K562 (cell line): ENCODE measurements at regions not wholly inside any gene's neighbourhood (a gene's known extent, or its start where the extent isn't known, plus 50 kb on each side); places are given as distances from the start of the nearest gene placed in this dataset.
A peak's percentile ranks its signal among the peaks of the same experiment; 100 is the strongest.

Experiments
- ATF3 ChIP-seq, 2 experiments: fragments of 450-650 bp in 1 of 2; sonication (generic) in 1 of 2; formaldehyde crosslinking in 1 of 2; IDR thresholded peaks in 1 of 2; conservative IDR thresholded peaks in 1 of 2; 2 replicates each; pipeline versions ENCODE4 v1.6.1 to v1.8.1; 2016 to 2023; ENCODE audit warnings: mild to moderate bottlenecking in 2 of 2, moderate library complexity in 2 of 2, inconsistent platforms in 1 of 2, missing genetic modification reagents in 1 of 2
- CC2D1A ChIP-seq: fragments of 450-650 bp; IDR thresholded peaks from 2 replicates; pipeline ENCODE4 v1.6.1; 2017; ENCODE audit warnings: mild to moderate bottlenecking
- CCAR2 ChIP-seq: fragments of 200-400 bp; formaldehyde crosslinking; IDR thresholded peaks from 2 replicates; pipeline ENCODE4 v1.6.1; 2017; ENCODE audit warnings: mild to moderate bottlenecking, low read depth, low read length
- CTCF ChIP-seq, 3 experiments: IDR thresholded peaks in 2 of 3; conservative IDR thresholded peaks in 1 of 3; 2 replicates each; pipeline ENCODE4 v1.5.1; 2011 to 2012; ENCODE audit warnings: low read length in 3 of 3, mild to moderate bottlenecking in 3 of 3, control low read depth in 2 of 3, improper control_type of control experiment in 1 of 3, inconsistent platforms in 1 of 3, low read depth in 1 of 3, mixed read lengths in 1 of 3, moderate library complexity in 1 of 3; ENCODE audit not compliant: insufficient read depth in 2 of 3
- GMEB1 ChIP-seq: fragments of 250-450 bp; sonication (Bioruptor Pico); IDR thresholded peaks from 2 replicates; pipeline ENCODE4 v1.4.0; 2020; ENCODE audit warnings: mild to moderate bottlenecking
- POLR2A ChIP-seq: fragments of 450-650 bp; conservative IDR thresholded peaks from 2 replicates; pipeline ENCODE4 v1.6.1; 2016
- POLR2AphosphoS2 ChIP-seq: IDR thresholded peaks from 2 replicates; pipeline ENCODE4 v1.6.1; 2012; ENCODE audit warnings: low read length, improper control_type of control experiment
- TRIM24 ChIP-seq, 2 experiments: fragments of 450-650 bp; IDR thresholded peaks; 2 replicates each; pipeline ENCODE4 v1.6.1; 2016
- UBTF ChIP-seq, 2 experiments: IDR thresholded peaks; 2 replicates each; pipeline ENCODE4 v1.6.1; 2012; ENCODE audit warnings: improper control_type of control experiment in 2 of 2, low read depth in 2 of 2, low read length in 2 of 2, borderline replicate concordance in 1 of 2
- ZBTB40 ChIP-seq, 2 experiments: fragments of 450-650 bp in 1 of 2; sonication (generic) in 1 of 2; formaldehyde crosslinking in 1 of 2; IDR thresholded peaks; 2 replicates each; pipeline versions ENCODE4 v1.7.1 to v1.9.0; 2016 to 2022; ENCODE audit warnings: inconsistent platforms in 1 of 2, mild to moderate bottlenecking in 1 of 2, missing genetic modification reagents in 1 of 2
- ZNF12 ChIP-seq: sonication (generic); formaldehyde crosslinking; IDR thresholded peaks from 2 replicates; pipeline ENCODE4 v1.4.0; 2020; ENCODE audit warnings: mild to moderate bottlenecking, missing genetic modification reagents
- ZNF830 ChIP-seq: fragments of 250-450 bp; sonication (Bioruptor Pico); IDR thresholded peaks from 2 replicates; pipeline ENCODE4 v1.5.0; 2021; ENCODE audit warnings: mild to moderate bottlenecking

- TF ChIP-seq ZNF12 (CRISPR knock-in tag) (no peak), CC2D1A (no peak), ZNF830 (CRISPR knock-in tag) (no peak), TRIM24 (IDR thresholded peaks at IDR 0.05) (no peak), POLR2A (no peak), ATF3 (IDR thresholded peaks at IDR 0.05) (peak; percentile 75), ATF3 (CRISPR knock-in tag; conservative IDR thresholded peaks at IDR 0.05) (no peak), GMEB1 (CRISPR knock-in tag) (no peak), ZBTB40 (IDR thresholded peaks at IDR 0.05) (no peak), ZBTB40 (CRISPR knock-in tag; IDR thresholded peaks at IDR 0.05) (no peak), POLR2AphosphoS2 (no peak), UBTF (IDR thresholded peaks at IDR 0.05; ENCODE audit: borderline replicate concordance in 1 of 2, low read depth in 2 of 2, low read length in 2 of 2) (no peak), CTCF (IDR thresholded peaks at IDR 0.05 in 2 of 3, conservative IDR thresholded peaks at IDR 0.05 in 1 of 3; ENCODE audit: insufficient read depth in 2 of 3, low read depth in 1 of 3, low read length in 3 of 3) (peak in 1 of 3 experiments; percentile 22; a peak in 2 of 6 replicates), CCAR2 (no peak)
Measured at GRCh38 chr5:39648848-39649227, 224.1 kb upstream of the DAB2 start.
